NK-92 (cell line): ENCODE measurements at regions not wholly inside any gene's neighbourhood (a gene's known extent, or its start where the extent isn't known, plus 50 kb on each side); places are given as distances from the start of the nearest gene placed in this dataset.

ENCODE experiments used
- DNase-seq: peaks from one replicate; lab custom pipeline; 2025; ENCODE audit not compliant: unreplicated experiment; lab: John Stamatoyannopoulos, UW

DNA sequence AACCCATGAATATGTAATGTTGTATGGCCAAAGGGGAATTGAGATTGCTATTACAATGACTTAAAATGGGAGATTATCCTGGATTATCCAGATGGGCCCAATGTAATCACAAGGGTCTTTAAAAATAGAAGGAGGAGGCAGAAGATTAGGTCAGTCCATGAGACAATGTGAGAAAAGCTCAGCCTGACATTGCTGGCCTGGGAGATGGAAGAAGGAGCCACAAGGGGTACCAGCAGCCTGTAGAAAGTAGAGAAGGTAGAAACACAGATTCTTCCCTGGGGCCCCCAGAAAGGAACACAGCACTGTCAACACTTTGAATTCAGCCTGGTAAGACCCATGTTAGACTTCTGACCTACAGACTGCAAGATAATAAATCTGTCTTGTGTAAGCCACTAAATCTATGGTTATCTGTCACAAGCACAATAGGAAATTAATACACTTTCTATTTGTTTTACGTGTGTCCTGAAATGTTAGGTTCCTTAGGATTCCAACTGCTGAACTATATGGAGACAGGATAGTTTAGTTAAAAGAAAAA lies 132.9 kb upstream of the SERP2 start:
- DNase-seq = no peak

DNA sequence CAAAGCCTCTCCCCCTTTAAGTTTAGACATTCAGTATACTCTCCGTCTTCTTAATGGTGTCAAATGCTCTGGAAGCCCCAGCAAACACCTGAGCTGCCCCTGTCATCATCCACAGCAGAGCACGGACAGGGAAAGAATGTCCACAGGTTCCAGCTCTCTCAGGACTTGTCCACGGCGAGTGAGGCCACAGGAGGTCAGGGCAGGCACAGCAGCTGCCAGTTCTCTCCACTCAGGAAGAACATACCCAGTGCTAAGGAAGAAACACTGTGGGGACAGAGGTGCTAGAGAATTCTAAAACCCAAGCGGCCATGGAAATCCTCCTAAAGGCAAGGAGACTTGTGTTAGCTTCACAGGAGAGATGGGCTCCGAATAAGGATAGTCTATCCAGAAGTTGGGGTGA lies 132.0 kb upstream of the SERP2 start:
- no peak for DNase-seq

DNA sequence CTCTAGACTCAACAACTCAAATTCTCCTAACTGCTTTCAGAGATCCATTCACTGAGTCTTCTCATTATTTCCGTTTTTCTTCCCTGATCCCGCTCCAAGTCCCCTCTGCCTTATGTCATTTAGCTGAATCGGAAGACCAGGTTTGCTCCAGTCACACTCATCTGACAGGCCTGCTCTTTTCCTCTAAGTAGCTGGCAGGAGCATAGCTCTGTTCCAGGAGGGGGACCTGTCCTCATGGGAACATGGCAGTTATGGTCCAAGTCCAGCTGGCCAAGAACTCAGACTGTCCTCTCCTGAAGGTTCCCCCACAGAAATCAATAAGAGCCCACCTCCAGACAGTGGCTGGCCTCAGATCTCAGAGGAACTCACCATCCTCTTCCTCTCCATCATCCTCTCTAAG lies 130.9 kb upstream of the SERP2 start:
- DNase-seq = no peak

DNA sequence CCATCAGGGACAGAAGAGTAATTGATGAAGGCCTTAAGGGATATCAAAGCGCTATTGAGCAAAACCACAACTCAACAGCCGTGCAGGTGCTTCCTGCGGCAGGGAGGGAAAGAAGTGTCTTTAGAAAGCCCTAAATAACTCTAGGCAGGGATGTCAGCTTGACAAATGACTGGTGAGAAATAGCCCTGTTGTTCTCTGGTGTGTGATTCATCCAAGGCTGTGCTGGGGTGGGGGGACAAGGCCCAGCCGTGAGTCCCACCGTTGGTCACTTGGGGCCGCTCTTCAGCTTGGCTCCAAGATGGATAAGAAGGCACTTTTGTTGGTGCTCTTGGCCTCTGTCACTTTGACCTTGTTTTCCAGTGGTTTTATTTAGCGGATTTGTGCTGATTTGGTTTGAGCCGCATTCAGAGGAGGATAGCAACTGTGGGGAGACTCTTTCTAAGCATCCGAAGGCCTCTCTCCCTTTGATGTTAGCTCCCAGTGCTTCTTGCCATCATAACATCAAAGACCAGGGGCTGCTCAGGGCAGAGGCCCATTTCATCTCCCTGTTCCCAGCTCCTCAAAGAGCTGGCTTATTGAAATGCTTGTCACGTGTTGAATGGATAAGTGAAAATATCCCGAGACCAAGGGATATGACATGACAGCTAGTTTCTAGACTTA lies 130.3 kb upstream of the SERP2 start:
- DNase-seq = no peak

DNA sequence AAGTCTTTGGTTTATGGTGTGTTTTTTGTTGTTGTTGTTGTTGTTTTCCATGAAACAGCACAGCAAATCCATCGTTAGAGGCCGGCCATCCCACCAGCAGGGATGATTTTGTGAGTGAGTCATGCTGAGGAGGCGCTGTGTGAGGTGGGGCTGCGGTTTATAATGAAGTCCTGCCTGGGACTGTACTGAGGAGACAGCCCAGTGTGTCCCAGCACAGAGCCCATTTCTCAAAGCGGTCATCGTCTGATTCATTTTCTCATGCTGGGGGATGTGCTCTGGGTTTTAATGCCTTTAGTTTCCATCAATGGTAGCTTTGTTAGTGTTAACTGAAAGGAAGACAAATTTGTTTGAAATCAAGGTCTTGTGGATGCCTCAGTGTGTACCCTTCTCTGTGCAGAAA lies 129.3 kb upstream of the SERP2 start:
- no peak for DNase-seq

DNA sequence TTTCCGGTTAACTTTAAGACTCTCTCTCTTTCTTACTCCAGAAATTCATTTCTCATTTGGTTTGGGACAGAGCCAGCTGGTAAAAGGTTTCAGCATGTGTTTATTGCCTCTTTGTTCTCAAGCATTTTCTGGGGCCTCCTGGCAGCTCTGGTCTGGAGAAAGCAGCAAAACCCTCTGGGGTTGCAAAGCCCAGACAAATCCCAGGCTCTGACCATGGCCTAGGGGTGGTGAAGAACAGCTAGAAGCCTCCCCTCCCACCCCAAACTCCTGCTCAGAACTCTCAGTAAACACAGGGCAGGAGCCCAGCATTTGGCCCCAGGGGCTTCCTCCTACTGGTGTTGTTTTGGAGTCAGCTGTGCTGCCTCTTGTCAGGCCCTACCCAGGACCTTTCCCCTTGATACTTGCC lies 124.2 kb upstream of the SERP2 start:
- DNase-seq = no peak

DNA sequence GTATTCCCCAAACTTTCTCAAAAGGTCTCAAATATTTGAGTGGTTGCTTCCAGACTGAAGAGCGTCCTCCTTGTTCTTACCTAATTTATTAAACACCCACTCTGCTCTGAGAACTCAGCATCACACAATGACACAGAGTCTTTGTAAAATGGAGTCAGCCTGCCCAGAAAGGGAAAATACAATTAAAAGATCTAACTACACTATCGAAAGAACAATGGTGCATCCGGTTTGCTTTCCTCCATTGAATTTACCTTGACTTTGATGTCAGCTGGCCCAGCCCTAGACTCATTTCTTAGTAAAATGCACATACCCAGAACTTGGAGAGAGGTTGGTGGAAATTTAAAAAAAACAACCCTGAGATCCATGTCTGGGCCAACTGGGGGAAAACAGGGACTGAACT lies 120.7 kb upstream of the SERP2 start:
- DNase-seq = no peak

DNA sequence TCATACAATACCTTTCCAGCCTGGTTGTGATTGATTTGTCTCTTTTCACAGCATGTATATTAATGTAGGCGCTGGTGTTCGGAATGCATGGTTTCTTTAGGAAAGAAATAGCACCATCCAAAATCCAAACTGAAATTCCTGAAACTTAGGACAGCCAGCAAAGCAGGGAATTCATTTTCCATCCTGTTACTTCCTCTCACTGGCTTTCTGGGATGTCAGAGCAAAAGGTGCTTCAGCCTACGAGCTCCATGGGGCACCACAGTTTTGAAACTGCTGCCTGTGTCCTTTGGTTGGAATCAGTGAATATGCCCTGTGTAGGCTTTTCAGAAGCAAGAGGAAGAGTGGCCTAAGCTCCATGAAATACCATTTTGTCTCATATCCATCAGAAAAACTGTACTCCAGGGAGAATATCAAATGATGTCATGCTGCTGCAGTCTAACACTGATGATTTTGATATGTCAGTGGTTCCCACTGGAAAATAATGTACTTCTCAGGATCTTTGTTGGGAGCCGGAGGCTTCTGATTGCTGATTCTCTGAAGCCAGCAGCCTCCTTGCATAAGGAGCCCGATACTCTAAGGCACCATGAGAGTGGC lies 117.8 kb upstream of the SERP2 start:
- no peak for DNase-seq

DNA sequence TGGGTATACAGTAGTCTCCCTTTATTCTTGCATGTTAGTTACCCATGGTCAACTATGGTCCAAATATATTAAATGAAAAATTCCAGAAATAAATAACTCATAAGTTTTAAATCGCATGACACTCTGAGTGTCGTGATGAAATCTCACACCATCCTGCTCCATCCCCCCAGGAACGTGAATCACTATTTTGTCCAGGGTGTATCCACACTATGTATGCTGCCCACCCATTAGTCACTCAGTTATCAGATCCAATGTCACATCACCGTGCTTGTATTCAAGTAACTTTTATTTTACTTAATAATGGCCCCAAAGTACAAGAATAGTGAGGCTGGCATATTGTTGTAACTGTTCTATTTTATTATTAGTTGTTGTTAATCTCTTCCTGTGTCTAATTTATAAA lies 115.8 kb upstream of the SERP2 start:
- DNase-seq = no peak

DNA sequence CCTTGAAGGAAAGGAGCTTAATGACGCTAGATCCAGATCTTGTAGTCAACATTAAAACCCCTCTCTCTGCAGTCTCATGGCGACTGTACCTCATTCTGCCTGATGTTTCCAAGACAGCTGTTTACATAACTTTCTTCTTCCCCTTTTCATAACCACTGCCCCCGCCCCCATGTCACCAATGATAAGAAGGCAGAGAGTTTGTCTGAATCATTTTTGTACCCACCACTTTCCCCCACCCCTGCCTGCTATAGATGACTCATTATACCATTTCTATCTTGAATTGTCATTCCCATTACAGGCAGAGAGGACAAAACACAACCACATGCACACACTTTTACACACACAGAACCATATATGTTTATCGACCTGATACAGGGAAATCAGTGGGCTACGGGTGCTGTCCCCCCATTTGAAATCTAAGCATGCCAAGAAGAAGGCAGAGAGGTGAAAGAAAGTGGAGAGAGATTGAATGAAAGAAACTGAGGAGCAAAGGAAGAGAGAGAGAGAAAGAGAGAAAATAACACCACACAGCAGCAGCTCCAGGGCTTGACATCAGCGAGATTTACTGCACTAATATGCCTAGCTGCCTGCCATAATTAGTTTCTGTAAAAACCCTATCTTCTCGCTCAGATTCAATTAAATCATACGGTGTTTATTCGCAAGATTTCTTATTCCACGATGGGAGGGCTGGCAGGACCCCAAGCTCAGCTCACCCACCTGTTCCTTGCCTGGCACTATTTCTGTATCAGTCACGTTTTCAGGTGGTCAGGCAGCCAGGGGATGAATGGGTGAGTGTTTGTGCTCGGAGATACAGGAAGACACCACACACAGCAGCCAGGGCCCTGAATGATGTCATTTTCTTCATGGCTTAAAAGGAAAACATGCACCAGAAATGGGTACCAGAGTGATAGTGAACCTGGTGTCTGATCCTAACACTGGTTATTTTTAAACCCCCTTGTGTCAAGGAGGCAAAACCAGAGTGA lies 114.3 kb upstream of the SERP2 start:
- DNase-seq = no peak

DNA sequence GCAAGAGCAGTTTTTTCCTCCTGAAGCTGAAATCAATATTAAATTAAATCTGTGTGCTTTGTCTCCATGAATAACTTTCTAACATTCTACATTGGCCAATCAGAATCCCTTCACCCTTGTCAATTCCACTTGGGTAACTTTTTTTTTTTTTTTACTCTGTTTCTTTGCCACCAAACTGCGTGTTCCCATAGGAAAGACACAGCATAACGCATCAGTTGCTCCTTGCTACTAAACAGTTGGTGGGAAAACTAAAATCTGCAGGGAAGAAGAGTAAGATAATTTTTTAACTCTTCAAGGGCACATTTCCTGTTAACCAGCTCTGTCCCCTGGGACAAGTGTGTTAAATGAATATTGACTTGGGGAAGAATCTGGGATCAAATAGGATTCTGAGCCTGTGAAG lies 113.3 kb upstream of the SERP2 start:
- DNase-seq = no peak

DNA sequence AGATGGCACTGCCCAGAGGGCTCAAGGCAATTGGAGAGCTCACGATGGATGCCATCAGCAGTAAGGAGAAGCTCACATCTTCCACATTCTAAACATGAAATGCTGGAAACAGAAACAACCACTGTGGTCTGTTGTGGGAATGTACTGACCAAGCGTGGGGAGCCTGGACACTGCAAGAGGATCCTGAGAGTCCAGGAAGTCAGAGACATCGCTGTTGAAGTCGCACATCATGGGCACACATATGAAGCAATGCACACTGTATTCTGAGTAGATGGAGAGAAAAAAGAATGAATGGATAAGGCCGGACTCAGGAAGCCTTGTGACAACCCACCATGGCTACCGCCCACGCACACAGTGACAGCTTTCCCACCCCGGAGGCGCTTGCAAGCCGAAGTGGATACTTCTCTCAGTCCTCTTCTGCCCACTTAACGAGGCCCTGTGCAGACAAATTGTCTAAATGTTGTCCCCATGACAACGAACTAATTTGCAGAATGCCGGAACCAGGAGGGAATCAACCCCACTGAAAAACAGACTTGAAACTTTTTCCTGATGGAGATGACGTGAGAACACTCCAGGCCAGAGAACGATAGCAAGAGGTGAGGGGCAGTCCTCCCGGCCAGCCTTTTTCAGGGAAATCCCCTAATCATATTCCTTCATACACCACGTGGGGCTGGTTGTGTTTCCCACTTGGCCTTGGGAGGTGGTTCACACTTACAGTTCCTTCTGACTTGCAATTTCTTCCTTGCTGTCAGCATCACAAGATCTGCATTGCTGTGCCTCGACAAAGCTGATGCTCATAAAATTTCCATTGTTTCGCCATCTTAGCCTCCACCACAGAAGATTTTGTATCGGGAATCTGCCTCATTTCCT lies 109.6 kb upstream of the SERP2 start:
- no peak for DNase-seq

DNA sequence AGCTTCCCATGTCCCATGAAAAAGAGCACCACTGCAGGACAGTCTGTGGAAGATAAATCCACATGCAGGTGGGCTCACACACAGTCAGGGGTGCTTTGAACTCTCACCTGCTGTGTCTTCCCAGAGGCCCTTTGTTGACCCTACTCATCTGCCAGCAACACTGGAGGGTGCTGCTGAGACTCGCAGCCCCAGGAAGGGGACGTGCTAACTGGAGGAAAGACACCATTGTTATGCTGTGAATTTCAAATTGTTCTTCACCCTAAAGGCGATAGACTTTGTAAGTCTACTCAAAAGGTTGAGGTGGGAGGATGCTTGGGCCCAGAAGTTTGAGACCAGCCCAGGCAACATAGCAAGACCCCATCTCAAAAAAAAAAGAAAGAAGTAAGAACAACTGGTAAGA lies 107.3 kb upstream of the SERP2 start:
- DNase-seq = no peak

DNA sequence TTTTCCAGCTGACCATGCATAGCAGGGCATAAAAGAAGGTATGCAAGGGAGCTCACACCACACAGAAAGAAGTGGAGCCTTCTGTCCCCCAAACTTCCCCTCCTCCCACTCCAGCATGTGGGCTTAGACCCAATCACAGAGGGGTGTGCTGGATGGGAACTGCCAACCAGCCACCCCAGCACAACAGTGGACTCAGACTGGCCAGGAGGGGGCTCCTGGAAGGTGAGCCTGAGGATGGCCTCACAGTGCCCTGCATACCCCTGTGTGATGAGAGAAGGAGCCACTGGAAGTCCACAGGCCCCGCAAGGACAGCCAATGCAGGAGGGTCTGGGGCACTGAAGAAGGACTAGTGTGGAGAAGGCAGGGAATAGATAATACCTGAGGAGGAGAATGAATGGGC lies 106.9 kb upstream of the SERP2 start:
- DNase-seq = no peak

DNA sequence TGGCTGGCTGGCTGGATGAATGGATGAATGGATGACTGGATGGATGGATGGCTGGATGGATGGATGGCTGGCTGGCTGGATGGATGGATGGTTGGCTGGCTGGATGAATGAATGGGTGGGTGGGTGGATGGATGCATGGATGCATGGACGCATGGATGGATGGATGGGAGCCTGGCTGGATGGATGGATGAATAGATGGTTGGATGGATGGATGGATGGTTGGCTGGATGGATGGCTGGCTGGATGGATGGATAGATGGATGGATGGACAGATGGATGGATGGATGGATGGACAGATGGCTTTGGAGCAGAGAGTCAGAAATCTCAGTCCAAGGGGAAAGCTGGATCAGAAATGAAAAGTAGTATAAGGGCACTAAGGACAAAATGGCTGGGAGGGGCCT lies 106.4 kb upstream of the SERP2 start:
- DNase-seq = no peak

DNA sequence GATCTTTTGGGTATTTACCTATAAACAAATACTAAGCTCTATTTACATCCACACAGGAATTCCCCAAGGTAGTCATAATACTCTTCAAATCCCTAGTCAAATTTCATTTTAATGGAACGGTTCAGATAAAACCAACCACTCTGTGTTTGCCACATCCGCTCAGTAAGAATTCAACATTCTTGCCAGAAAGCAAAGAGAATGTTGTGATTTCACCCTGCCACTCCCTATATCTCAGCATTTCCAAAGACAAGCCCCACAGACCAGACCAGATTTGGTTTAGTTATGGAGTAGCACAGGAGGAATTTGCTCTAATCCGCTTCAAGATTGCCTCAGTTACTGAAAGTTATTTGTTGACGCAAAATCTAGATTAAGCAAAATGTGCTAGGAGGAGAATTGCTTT lies 105.6 kb upstream of the SERP2 start:
- no peak for DNase-seq

DNA sequence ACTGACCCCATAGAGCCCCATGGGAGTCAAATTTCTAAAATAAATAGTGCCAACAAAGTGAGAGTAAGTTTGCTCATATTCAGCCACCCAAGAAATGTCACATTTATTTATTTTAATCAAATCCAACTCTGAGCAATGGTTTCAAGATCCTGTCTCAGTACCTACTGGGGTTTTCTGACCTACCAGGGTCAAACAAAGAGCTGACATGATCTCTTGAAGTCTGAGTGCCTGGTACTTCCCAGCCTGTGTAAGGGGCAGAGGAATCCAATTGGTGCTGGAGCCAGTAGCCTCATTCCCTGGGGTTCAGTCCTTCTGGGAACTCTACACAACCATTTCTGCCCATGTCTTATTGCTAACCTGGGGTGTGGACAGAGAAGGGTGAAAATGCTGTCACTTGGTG lies 104.6 kb upstream of the SERP2 start:
- no peak for DNase-seq

DNA sequence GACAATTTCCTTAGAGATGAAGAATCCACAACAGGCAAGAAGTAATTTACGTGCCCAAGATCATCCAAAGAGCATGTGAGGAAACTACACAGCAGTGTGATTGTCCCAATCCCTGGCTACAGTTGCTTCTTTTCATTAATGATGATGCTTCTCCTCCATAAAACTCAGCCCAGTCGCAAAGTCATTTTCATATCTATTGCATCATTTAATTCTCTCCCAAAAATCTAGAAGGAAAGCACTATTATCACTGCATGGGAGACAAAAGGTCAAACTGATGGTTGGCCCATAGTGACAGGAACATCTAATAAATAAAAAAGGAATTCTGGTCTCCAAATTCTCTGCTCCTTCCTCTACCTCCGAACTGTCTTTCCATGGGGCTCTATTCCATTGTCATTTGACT lies 103.5 kb upstream of the SERP2 start:
- DNase-seq = no peak

DNA sequence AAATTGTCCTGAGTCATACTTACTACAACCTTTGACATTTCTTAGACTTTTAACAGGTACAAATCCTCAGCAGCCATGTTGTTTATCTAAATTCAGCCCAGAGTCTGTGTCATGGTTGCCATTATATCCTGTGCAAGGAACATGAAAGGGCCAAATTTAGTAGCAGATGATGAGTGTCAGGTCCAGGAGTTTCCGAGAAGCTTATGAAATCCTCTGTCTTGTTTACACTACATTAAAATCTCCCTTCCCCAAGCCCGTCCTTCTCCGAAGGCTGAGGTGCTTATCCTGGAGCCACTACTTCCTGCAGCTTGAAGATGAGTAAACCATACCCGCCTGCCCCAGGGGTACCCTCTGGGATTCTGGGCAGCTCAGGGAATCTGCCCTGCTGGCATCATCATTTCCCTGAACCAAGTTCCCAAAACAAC lies 102.6 kb upstream of the SERP2 start:
- DNase-seq = no peak

DNA sequence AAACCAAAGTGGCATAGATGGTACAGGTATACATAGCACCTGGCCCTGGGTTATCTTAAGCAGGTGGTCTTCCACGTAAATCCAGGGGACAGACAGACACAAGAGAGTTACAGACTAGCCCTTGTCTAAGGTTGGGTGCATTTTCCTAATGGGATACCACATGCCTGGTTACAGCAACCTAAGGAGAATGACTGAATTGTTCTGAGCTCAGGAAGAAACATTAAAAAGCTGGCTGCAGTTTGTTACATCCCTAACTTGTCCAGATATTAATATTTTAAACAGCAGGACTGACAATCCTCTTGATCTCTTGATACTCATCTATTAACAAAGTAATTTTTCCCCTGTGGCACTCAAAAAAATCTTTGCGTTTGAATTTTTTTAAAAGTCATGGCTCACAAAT lies 102.2 kb upstream of the SERP2 start:
- DNase-seq = no peak

DNA sequence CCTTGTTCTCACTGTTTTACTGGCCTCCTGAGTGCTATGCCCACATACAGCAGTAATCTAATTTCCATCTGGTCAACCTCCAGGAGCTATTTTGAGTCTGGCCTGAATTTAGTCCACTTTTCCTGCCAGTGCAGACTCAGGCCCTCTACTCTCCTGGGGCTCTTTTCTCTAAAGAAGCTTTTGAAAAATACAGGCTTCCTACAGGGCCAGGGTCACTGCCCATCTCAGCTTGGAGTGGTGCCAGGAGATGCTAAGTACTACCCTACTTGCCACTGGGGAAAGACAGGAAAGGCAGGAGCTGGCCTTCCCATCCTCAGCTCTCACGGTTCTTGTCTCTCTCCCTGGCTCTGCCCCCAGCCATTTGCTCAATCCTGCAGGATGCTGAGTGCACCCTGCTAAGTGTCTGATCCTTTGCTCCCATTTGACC lies 101.7 kb upstream of the SERP2 start:
- DNase-seq = no peak
